Skeletal muscle tissue (tissue), 3 donors: ENCODE measurements at regions not wholly inside any gene's neighbourhood (a gene's known extent, or its start where the extent isn't known, plus 50 kb on each side); places are given as distances from the start of the nearest gene placed in this dataset.

ENCODE experiments used
- H3K27ac ChIP-seq: one replicate; pipeline ENCODE4 v1.7.0; 2013; ENCODE audit warnings: mild to moderate bottlenecking, low read depth, low read length, inconsistent platforms
- H3K27me3 ChIP-seq, 3 donors: one replicate each; pipeline ENCODE4 v1.7.0; 2013; ENCODE audit warnings: low read length in 3 of 3; ENCODE audit not compliant: control insufficient read depth in 3 of 3, insufficient read depth in 3 of 3
- H3K36me3 ChIP-seq, 3 donors: one replicate each; pipeline ENCODE4 v1.7.0; 2013; ENCODE audit warnings: low read length in 3 of 3; ENCODE audit not compliant: control insufficient read depth in 3 of 3, insufficient read depth in 3 of 3
- H3K4me1 ChIP-seq, 3 donors: one replicate each; pipeline ENCODE4 v1.7.0; 2013; ENCODE audit warnings: low read length in 3 of 3, mild to moderate bottlenecking in 3 of 3; ENCODE audit not compliant: control insufficient read depth in 3 of 3, insufficient read depth in 3 of 3
- H3K4me3 ChIP-seq, 3 donors: one replicate each; pipeline ENCODE4 v1.7.0; 2013; ENCODE audit warnings: low read length in 3 of 3
- H3K9ac ChIP-seq, 3 donors: one replicate each; pipeline ENCODE4 v1.7.0; 2013; ENCODE audit warnings: low read length in 3 of 3, mild to moderate bottlenecking in 3 of 3, moderate library complexity in 2 of 3, low read depth in 1 of 3
- H3K9me3 ChIP-seq, 3 donors: one replicate each; pipeline ENCODE4 v1.7.0; 2013; ENCODE audit warnings: low read length in 3 of 3; ENCODE audit not compliant: control insufficient read depth in 3 of 3
- donor health status: Osteomylitis.

DNA sequence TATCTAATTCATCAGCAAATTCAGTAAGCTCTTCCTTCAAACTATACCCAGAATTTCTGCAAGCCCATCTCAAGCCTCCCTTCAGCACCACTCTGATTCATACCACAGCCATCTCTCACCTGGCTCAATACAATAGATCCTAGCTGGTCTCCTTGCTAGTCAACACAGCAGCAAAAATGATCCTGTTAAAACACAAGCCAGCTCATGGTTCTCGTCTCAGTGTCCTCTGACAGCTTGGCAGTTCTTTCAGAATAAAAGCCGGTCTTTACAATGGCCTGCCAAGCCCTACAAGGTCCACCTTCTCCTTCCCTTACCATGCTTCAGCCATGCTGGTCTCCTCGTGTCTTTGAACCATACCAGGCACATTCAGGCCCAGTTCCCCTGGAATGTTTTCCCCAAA, 296.9 kb upstream of the RND3 start:
- Histone ChIP-seq H3K9me3 (no peaks in the 10 kb centered on the region), H3K9ac (no peak overlapping the region), H3K4me1 (no peaks in the 10 kb centered on the region), H3K4me3 (no peak overlapping the region), H3K27me3 (no peaks in the 10 kb centered on the region), H3K27ac (no peak overlapping the region), H3K36me3 (no peaks in the 10 kb centered on the region)

DNA sequence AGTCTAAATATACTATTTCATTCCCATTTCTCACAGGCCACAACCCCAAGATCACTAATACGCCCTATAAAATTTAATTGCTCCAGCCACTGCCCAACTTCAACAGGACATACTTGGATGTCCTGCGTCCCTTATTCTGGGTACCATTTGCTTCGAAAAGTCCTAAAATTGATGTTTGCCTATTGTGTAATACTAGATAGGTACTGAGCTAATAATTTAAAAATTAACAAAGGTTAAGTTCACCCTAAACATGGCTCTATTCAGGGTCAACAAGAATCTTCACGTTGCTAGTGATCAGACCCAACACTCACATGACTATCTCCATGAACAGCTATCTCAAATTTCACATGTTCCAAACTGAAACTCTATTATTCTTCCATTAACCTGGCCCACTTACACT, 296.4 kb upstream of the RND3 start:
- H3K36me3 ChIP-seq, result no peaks in the 10 kb centered on the region
- H3K27me3 ChIP-seq, result no peaks in the 10 kb centered on the region
- H3K9ac ChIP-seq, result no peak overlapping the region

DNA sequence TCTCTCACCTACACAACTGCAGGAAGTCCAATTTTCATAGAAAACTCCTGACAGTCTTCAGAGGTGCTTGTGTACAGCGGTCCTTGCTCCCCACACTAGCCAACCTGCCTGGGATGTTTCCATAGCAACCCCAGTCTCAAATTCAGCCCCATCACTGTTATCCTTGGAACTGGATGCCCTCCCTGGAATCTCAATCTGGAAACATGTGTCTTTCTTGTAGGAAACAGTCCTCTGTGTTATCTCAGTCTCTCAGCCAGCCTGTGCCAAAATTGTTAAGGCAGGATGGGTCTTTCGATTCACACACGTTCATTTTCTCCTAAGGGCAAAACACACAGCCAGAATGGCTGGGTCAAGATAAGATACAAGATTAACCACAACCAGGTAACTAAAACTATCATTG, 295.5 kb upstream of the RND3 start:
- Histone ChIP-seq H3K4me1 (no peaks in the 10 kb centered on the region), H3K27me3 (no peaks in the 10 kb centered on the region), H3K4me3 (no peak overlapping the region), H3K9ac (no peak overlapping the region), H3K9me3 (no peaks in the 10 kb centered on the region), H3K36me3 (no peaks in the 10 kb centered on the region), H3K27ac (no peak overlapping the region)

More for the DNA sequence above, 296.4 kb upstream of the RND3 start:
- Histone ChIP-seq H3K4me1 (no peaks in the 10 kb centered on the region), H3K27ac (no peak overlapping the region), H3K4me3 (no peak overlapping the region), H3K9me3 (no peaks in the 10 kb centered on the region)

DNA sequence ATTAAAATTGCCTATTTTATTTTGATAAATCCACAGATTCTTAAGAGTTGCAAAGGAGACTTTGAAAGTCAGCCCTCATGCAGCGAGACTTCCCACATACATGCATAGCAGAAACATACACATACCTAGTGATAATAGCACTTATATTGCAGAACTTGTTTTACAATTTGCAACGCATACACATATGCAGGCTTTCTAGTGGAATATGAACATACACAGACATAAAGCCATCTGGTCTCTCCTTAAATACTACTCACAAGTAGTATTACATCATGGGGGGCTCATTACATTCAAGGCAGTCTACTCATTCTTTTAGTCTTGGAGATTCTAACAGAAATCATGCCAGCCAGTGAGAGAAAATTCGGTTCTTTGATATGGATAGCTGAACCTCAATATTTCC, 295.1 kb upstream of the RND3 start:
- Histone ChIP-seq H3K9ac (no peak overlapping the region), H3K27ac (no peak overlapping the region), H3K4me1 (no peaks in the 10 kb centered on the region), H3K9me3 (no peaks in the 10 kb centered on the region), H3K4me3 (no peak overlapping the region), H3K36me3 (no peaks in the 10 kb centered on the region), H3K27me3 (no peaks in the 10 kb centered on the region)

DNA sequence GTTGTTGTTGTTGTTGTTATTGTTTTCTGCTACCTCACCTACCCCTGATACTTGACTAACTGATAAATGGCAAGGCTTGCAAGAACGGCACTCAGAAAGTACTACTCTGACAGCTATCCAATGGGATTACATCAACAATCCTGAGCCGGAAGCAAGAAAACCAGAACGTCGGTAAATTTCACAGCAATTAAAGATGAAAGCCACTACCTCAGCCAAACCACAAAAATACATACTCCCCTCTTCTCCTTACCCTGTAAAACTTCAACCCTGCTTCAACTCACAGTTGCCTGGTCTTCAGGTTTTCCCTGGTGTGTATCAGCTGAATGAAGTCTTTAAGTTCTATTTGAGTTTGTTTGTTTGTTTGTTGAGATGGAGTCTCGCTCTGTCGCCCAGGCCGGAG, 293.7 kb upstream of the RND3 start:
- no peaks in the 10 kb centered on the region for H3K9me3 ChIP-seq
- no peaks in the 10 kb centered on the region for H3K4me1 ChIP-seq
- no peaks in the 10 kb centered on the region for H3K36me3 ChIP-seq

DNA sequence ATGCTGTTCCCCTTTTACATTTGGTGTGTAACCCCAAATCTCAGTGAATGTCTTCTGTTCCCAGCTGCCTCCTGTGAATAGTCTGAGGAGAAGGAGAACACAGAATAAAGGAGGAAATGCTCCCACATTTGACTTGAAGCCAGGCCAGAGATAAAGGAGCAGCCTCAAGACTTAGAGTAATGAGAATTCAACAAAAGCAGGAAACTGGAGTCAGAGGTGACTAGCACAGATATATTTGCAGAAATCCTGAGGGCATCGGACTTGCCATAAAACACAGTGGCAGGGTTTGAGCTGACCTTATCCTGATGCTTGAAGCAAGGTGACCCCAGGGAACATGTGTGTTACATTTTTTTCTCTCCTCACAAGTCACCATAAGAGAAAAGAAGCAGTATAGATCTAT, 291.4 kb upstream of the RND3 start:
- no peak overlapping the region for H3K9ac ChIP-seq

More for the DNA sequence above, 293.7 kb upstream of the RND3 start:
- H3K27ac ChIP-seq, result no peak overlapping the region
- no peaks in the 10 kb centered on the region for H3K27me3 ChIP-seq
- no peak overlapping the region for H3K9ac ChIP-seq
- H3K4me3 ChIP-seq, result no peak overlapping the region

DNA sequence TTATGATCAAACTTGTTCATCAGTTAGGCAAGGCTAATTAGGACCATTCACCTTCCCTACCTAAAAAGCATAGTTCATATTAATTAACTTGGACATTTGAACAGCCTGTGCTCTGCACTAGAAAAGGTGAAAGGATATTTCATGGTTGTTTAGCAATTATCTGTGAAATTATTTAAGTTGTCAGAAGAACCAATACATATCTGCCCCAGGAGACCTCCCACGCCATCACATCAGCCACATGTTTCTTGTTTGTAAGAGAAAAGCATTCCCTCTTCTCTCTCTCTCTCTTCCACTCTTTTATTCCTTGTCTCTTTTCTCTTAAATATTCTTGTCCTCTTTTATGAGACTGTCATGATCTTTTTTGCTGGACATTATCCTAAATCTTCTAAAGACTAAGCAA, 282.0 kb upstream of the RND3 start:
- no peak overlapping the region for H3K9ac ChIP-seq
- H3K27ac ChIP-seq, result no peak overlapping the region
- H3K27me3 ChIP-seq, result no peaks in the 10 kb centered on the region
- no peaks in the 10 kb centered on the region for H3K36me3 ChIP-seq
- no peaks in the 10 kb centered on the region for H3K4me1 ChIP-seq
- H3K9me3 ChIP-seq, result no peaks in the 10 kb centered on the region
- no peak overlapping the region for H3K4me3 ChIP-seq

More for the DNA sequence above, 291.4 kb upstream of the RND3 start:
- Histone ChIP-seq H3K27me3 (no peaks in the 10 kb centered on the region), H3K4me1 (no peaks in the 10 kb centered on the region), H3K9me3 (no peaks in the 10 kb centered on the region), H3K36me3 (no peaks in the 10 kb centered on the region), H3K4me3 (no peak overlapping the region), H3K27ac (no peak overlapping the region)

DNA sequence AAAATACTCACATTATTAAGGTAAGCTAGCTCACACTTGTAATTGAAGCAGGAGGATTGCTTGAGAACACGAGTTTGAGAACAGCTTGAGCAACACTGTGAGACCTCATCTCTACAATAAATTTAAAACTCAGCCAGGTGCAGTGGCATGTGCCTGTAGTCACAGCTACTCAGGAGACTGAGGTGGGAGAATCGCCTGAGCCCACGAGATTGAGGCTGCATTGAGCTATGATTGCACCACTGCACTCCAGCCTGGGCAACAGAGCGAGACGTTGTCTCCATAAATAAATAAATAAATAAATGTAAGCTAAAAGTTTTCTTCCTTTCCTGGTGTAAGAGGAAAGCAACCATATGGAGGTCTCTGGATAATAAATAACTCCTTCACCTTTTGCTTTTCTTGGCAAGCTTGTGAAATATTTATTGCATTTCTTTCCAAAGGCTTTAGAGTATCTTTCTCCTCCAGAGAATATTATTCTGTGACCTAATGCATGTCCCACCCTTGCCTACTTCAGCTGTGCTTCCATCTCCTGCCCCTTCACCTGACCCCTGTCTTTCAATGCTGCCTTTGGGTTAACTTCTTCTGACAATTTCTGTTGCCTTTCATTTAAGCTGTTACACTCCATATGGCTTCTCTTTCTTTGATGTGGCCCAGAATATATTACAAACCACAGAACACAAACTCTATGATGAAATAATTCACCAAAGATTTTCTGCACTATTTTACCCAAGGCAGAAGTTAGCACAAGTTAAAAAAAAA, 280.7 kb upstream of the RND3 start:
- Histone ChIP-seq H3K9me3 (no peaks in the 10 kb centered on the region), H3K27me3 (no peaks in the 10 kb centered on the region), H3K4me3 (no peak overlapping the region), H3K36me3 (no peaks in the 10 kb centered on the region), H3K9ac (no peak overlapping the region), H3K4me1 (no peaks in the 10 kb centered on the region), H3K27ac (no peak overlapping the region)

DNA sequence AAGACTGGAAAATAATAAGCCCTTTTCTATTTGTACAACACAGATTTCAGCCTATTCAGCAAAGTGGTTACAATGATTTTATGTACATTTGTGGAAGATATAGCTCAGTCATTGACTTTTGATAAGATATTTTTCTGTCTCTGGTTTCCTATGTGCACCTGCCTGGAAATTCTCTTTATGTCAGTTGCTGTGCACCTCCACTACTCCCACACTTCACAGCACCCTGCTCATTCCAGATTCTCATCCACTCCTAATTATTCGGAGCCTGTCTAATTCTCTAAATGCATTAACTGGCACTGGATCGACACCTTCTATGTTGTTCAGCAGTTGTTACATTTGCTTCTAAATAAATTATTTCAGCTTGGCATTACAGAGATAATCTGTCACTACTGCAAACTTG, 275.1 kb upstream of the RND3 start:
- Histone ChIP-seq H3K4me1 (no peaks in the 10 kb centered on the region), H3K36me3 (no peaks in the 10 kb centered on the region), H3K9me3 (no peaks in the 10 kb centered on the region), H3K4me3 (no peak overlapping the region), H3K27ac (no peak overlapping the region), H3K9ac (no peak overlapping the region), H3K27me3 (no peaks in the 10 kb centered on the region)

DNA sequence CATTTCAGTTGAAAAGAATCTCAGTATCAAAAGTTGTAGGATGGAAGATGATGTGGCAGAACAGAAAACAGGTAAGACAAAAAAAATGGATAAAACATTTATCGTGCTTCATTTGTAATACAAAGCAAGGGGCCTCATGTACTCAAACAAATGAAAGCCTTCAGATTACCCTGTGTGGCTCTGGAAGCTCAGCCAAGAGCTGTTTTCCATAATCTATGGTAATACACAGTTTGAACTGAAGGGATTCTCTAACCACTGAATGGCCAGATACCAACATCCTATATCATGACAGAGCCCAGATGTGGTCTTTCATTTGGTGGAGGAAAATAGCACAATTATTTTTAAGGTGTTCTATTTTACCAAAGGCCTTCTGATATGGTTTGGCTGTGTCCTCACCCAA, 272.1 kb upstream of the RND3 start:
- Histone ChIP-seq H3K4me1 (no peaks in the 10 kb centered on the region), H3K36me3 (no peaks in the 10 kb centered on the region), H3K27ac (no peak overlapping the region), H3K9ac (no peak overlapping the region), H3K4me3 (no peak overlapping the region), H3K27me3 (no peaks in the 10 kb centered on the region), H3K9me3 (no peaks in the 10 kb centered on the region)
